NB4 (cell line): ENCODE measurements at regions not wholly inside any gene's neighbourhood (a gene's known extent, or its start where the extent isn't known, plus 50 kb on each side); places are given as distances from the start of the nearest gene placed in this dataset.

Experiments used
- TF ChIP-seq, protein P1 (sequence below): IDR thresholded peaks from 2 replicates; pipeline ENCODE4 v1.6.1; 2011; ENCODE audit warnings: low read depth, low read length
- TF ChIP-seq, protein P2 (sequence below): IDR thresholded peaks from one replicate; pipeline ENCODE4 v1.5.1; 2012; ENCODE audit warnings: low read depth, low read length

DNA sequence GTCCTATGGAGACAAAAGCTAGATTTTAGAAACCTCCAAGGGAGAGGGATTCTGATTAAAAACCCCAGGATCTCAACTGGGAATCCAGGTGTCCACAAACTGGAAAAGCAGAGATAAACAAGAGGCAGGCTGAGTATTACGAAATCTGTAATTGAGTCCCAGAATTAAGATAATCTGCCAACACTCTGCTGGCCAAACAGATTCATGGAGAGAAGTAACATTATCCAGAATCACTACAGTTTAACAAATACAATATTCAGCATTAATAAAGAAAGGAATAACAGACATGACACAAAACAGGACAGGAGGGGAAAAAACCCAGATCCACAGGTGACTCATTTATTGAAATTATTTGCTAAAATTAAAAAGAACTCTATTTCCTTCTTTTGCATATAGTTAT lies 227.2 kb upstream of the NANOGP8 start:
- TF ChIP-seq, protein P1, sequence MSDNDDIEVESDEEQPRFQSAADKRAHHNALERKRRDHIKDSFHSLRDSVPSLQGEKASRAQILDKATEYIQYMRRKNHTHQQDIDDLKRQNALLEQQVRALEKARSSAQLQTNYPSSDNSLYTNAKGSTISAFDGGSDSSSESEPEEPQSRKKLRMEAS: no peak
- TF ChIP-seq, protein P2, sequence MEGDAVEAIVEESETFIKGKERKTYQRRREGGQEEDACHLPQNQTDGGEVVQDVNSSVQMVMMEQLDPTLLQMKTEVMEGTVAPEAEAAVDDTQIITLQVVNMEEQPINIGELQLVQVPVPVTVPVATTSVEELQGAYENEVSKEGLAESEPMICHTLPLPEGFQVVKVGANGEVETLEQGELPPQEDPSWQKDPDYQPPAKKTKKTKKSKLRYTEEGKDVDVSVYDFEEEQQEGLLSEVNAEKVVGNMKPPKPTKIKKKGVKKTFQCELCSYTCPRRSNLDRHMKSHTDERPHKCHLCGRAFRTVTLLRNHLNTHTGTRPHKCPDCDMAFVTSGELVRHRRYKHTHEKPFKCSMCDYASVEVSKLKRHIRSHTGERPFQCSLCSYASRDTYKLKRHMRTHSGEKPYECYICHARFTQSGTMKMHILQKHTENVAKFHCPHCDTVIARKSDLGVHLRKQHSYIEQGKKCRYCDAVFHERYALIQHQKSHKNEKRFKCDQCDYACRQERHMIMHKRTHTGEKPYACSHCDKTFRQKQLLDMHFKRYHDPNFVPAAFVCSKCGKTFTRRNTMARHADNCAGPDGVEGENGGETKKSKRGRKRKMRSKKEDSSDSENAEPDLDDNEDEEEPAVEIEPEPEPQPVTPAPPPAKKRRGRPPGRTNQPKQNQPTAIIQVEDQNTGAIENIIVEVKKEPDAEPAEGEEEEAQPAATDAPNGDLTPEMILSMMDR: no peak
